ENCODE measurements at regions not wholly inside any gene's neighbourhood (a gene's known extent, or its start where the extent isn't known, plus 50 kb on each side); places are given as distances from the start of the nearest gene placed in this dataset.

- H3K4me1 ChIP-seq = no peaks in the 10 kb centered on the region
- DNase-seq = no peak
- no peaks in the 10 kb centered on the region for H3K27me3 ChIP-seq
- H3K9me3 ChIP-seq = no peaks in the 10 kb centered on the region
- no peak overlapping the region for H3K27ac ChIP-seq
- TF ChIP-seq CTCF (IDR thresholded peaks at IDR 0.05) (no peak), POLR2A (IDR thresholded peaks at IDR 0.05) (no peak)
- 29 to 53% methylated on average over 1 of the region's 1 CpG for WGBS, 2 donors
- no peaks in the 10 kb centered on the region for H3K36me3 ChIP-seq
- intact Hi-C loops (cut with DNase I) = no loop called here
- H3K4me3 ChIP-seq = no peak overlapping the region
Measured at GRCh38 chr4:166670341-166670740, 564.0 kb downstream of the SPOCK3 start.

- TF ChIP-seq POLR2A (IDR thresholded peaks at IDR 0.05) (no peak), CTCF (IDR thresholded peaks at IDR 0.05) (no peak)
- no peak overlapping the region for H3K4me3 ChIP-seq
- no peaks in the 10 kb centered on the region for H3K9me3 ChIP-seq
- no peak overlapping the region for H3K27ac ChIP-seq
- 90 to 95% methylated on average over 1 of the region's 1 CpG for WGBS, 2 donors
- no peaks in the 10 kb centered on the region for H3K4me1 ChIP-seq
- intact Hi-C loops (cut with DNase I) = no loop called here
- no peak for DNase-seq
- no peaks in the 10 kb centered on the region for H3K27me3 ChIP-seq
- no peaks in the 10 kb centered on the region for H3K36me3 ChIP-seq
Measured at GRCh38 chr4:166673911-166674310, 560.4 kb downstream of the SPOCK3 start.

- H3K27ac ChIP-seq = no peak overlapping the region
- DNase-seq = no peak
Measured at GRCh38 chr4:166675411-166675810, 558.9 kb downstream of the SPOCK3 start.

GRCh38 chr4:166680796-166681195, 553.5 kb downstream of the SPOCK3 start:
- no peak for DNase-seq
- no peaks in the 10 kb centered on the region for H3K9me3 ChIP-seq
- no peaks in the 10 kb centered on the region for H3K27me3 ChIP-seq
- H3K27ac ChIP-seq = no peak overlapping the region
- no peaks in the 10 kb centered on the region for H3K4me1 ChIP-seq
- 50 to 79% methylated on average over 1 of the region's 1 CpG for WGBS, 2 donors
- H3K4me3 ChIP-seq = no peak overlapping the region
- intact Hi-C loops (cut with DNase I) = no loop called here
- no peaks in the 10 kb centered on the region for H3K36me3 ChIP-seq
- no peak for TF ChIP-seq CTCF (IDR thresholded peaks at IDR 0.05)
- no peak for TF ChIP-seq POLR2A (IDR thresholded peaks at IDR 0.05)

More at GRCh38 chr4:166675411-166675810, 558.9 kb downstream of the SPOCK3 start:
- Histone ChIP-seq H3K36me3 (no peaks in the 10 kb centered on the region), H3K27me3 (no peaks in the 10 kb centered on the region), H3K9me3 (no peaks in the 10 kb centered on the region), H3K4me1 (no peaks in the 10 kb centered on the region), H3K4me3 (no peak overlapping the region)
- no peak for TF ChIP-seq CTCF (IDR thresholded peaks at IDR 0.05)
- TF ChIP-seq POLR2A (IDR thresholded peaks at IDR 0.05) = no peak
- WGBS, 2 donors = 52 to 69% methylated on average over 4 of the region's 4 CpGs
- intact Hi-C loops (cut with DNase I) = no loop called here

- intact Hi-C loops (cut with DNase I) = no loop called here
- DNase-seq = no peak
- no peaks in the 10 kb centered on the region for H3K9me3 ChIP-seq
- TF ChIP-seq CTCF (IDR thresholded peaks at IDR 0.05) (no peak), POLR2A (IDR thresholded peaks at IDR 0.05) (no peak)
- H3K27ac ChIP-seq = no peak overlapping the region
- H3K4me1 ChIP-seq = no peaks in the 10 kb centered on the region
- no peak overlapping the region for H3K4me3 ChIP-seq
- WGBS, 2 donors = 54 to 72% methylated on average over 3 of the region's 3 CpGs
- H3K36me3 ChIP-seq = no peaks in the 10 kb centered on the region
- no peaks in the 10 kb centered on the region for H3K27me3 ChIP-seq
Measured at GRCh38 chr4:166682200-166682599, 552.1 kb downstream of the SPOCK3 start.

Small RNAs in the stretch of these regions (small RNA-seq; reads per million reads assigned to genes)
- gene RF00019 = 0 reads per million in 4 donors

Measured in esophagus squamous epithelium (tissue), 5 donors.